Activated CD4-positive, alpha-beta T cell treated with anti-CD3 and anti-CD28 coated beads, Interleukin-10, Interleukin-2, amounts not matched to agents 100 ng/mL and 50 ng/mL, durations not matched to agents 16 hours and 8 hours (primary cell): ENCODE measurements at regions not wholly inside any gene's neighbourhood (a gene's known extent, or its start where the extent isn't known, plus 50 kb on each side); places are given as distances from the start of the nearest gene placed in this dataset.
"Not testable (repeated sequence)": the region's sequence is repeated elsewhere in the genome, so short reads cannot be mapped to it uniquely, and the experiment has no call there.

Experiments
- DNase-seq: peaks from one replicate; pipeline ENCODE4 v3.0.0-alpha.2; 2020

DNA sequence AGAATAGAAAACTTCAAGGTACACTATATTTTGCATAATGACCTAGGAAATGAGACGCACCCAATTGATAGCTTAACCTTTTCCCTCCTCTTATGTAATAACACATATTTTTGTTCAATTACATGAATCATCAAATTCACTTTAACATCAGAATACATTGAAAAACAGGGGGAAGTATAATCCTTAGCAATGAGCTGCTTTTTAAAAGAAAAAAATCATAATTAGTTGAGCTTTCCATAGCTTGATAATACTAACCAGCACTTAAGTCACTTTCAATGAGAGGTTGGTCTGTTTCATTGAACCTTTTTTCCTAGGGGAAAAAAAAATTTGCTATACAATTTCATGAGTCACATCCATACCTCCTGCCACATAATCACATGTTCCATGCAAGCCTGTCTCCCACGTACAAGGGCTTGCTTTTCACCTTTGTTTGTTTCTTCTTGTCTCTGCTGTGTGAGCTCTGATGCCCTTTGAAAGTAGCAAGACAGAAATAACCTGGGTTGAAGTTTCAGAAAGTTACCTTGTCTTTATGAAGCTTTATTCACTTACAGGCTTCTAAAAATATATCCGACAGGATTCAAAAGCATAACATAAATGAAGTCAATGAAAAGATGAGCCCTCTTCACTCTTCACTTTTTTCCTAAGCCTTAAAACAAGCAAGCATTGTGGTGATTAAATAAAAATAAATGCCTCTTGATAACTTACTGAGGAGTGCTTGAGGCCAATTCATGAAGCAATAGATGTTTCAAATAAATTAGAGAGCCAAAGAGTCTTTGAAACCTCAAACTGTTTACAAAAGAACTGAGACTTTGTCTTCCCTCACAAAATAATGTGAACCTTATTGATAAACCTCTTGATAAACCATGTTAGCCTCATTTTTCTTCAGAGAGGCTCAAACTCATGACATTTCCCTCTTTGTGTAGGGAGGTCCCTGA, 108.5 kb downstream of the FEM1C start:
- no peak for DNase-seq

DNA sequence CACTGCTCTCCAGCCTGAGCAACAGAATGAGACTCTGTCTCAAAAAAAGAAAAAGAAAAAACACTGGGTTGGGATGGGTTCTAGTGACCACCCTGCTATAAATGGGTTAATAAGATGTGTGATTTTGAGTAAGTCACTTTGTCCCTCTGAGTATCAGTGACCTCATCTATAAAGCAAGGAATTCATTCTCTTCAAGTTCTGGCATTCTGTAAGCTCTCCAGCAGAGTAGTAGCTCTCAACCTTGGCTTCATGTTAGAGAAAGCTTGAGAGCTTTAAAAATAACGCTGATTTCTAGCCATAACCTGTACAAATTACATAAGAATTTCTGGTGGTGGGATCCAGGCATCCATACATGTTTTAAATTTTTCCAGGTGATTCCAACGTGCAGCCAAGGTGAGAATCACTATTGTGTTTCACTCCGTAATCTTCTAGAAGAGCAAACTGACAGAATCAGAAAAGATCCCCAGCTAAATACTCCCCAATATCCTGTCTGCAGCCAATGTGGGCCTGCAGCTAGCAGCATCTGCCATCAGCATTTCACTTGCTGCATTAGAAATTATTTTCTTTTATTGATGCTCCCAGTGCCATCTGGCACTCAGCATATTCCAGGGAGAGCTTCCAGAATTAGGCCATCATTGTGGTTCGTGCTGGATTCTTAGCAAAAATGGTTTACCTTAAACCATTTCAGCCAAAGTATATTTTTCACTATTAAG, 109.4 kb downstream of the FEM1C start:
- DNase-seq: no peak

DNA sequence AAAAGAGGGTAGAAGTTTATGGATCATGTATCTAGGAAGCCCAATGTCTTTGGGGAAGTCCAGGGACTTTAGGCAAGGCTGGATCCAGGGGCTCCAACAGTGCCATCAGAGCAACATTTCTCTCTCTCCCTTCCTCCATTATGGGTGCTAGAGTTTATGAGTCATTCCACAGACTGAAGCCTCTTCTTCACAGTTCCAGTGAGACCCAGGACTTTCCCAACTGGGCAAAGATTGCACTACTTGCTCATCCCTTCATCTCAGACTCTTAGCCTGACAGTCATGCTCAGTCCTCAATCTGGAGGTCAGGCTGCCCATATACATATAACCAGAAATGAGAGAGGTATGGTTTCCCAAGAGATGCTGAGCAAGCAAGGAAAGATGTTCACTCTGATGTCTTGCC, 110.7 kb downstream of the FEM1C start:
- no peak for DNase-seq

DNA sequence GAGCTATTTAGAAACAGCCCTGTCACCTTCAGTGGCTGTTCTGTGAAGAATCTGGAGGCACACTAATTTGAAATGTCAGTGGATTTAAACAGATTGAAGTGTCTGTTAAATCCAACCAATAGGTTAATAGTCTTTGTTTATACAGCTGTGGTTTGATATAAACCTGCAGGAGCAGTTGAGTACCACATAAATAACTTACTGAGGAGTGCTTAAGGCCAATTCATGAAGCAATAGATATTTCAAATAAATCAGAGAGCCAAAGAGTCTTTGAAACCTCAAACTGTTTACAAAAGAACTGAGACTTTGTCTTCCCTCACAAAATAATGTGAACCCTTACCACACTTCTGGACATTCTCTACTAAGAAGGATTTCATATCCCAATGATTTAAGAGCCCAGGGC, 111.9 kb downstream of the FEM1C start:
- DNase-seq: no peak

DNA sequence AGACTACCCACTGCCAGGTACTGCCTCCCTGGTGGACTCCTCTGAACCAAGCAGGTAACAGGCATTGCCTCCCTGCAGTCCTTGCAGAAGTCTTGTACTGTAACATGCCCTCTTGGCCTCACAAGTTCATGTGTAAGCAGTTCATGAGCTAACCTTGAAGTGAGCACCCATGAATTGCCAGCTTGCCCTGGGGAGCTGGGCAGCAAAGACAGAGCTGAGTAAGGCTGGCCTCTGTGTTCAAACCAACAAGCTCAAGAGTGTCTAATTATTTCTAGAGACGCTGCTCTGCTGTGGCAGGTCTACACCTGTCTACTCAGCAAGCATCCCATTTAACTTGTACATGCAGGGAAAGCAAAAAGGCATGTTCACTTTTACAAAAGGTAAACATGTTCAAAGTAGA, 113.5 kb downstream of the FEM1C start:
- DNase-seq: no peak

DNA sequence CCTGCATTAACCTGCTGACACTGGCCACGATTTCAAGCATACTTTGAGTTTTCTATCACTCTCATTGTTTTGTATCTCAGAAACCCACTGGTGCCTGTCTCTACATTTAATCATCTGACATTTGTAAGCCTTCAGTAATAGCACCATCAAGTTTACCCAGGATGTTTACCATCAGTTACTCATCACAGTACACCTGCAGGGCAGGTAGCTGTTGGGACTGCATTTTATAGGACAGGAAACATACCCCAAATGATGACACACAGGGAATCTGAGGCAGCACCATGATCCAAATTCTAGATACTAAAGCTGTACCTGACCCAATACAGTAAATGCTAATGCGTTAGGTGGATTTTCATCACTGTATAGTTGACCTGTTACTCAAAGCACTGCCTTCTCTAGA, 114.2 kb downstream of the FEM1C start:
- no peak for DNase-seq

DNA sequence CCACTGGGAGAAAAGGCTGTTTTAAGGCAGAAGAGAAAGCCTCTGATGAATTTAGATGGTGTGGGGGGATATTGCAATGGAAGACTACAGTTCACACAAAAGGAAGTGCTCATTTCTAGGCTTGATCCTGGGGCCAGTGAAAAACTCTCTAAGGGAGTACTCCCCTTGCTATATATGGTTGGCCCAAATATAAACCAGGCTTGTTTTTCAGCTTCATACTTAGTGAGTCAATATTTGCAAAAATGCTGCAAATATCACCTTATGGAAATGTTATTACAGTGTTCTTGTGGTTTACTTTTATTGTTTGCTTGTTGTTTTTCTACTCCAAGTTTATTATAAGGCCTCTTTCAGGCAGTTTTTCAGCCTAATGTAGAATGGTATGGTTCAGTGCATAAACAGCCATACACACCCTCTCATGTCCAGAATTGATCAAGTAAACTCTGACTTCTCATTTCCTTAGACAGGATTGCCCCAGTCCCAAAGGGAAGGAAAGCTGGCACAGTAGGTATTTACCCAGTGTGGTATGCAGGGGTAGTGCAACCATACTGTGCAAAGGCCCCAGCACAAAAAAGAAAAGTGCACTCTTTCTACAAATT, 115.1 kb downstream of the FEM1C start:
- no peak for DNase-seq

DNA sequence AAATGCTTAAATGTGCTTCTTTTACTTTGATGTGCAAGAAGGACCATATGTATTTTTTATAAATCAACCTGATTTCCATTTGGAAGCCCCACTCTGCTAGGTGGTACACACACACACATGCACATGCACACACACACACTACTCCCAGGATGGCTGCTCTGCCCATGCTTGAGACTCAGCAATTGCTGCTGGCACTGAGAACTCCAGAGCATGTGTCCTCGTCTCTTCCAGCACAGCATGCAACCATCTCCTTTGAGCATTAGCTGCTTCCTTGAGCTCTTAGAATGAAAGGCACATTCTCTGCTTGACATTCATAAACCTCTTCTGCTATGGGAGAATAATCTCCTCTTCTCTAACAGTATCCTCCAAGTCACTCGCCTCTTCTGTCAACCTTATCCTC, 115.9 kb downstream of the FEM1C start:
- DNase-seq: no peak

DNA sequence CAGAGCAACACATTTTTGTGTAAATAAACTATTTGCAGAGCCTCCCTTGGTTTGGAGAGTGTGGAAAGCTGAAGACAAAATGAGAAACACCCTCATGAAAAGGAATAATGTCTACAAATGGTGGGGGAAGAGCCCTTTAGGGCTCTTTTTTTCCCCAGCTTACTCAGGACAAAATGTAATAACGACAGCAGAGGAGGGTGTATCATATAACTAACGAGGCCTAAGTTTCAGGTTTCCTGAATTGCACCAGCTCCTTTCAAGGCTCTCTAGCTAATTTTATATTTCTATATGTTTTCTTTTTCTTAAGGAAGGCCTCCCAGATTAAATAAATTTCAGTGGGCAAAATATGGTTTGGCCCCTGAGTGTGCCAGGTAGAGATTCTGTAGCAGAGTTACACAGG, 116.3 kb downstream of the FEM1C start:
- DNase-seq: no peak

DNA sequence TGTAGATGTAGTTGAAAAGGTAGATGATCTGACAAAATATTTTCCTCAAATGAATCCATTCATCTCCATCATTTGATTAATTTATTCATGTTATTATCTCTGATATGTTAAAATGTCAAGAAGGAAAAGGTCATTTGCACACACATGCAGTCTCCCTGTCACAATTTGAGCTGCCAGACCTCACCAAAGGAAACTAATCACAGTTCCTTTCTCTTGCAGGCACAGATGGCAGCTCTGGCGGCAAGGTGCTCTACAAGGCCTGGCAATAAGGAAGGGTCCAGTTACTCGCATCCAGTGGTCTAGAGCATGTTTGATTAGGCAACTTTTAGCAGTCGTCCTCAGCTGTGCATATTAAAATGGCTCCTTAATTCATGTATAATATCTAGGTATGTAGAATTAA, 120.1 kb downstream of the FEM1C start:
- DNase-seq: no peak

DNA sequence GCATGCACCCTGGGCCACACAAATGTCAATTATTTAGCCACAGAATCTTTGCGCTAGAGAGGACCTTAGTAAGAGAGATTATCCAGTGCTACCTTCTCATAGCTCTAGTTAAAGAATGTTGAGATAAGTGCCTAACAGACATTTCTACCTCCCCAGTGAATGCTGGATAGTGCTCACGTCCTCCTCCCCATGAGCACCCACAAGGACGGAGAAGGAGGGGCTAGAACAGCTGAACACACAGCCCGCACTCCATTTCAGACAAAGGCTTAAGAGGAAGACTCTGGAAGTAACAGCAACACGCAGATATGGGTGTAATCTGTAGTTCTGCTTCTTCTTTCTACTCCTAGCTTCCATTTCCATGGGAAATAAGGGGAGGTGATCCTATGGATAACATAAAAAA, 120.5 kb downstream of the FEM1C start:
- no peak for DNase-seq

DNA sequence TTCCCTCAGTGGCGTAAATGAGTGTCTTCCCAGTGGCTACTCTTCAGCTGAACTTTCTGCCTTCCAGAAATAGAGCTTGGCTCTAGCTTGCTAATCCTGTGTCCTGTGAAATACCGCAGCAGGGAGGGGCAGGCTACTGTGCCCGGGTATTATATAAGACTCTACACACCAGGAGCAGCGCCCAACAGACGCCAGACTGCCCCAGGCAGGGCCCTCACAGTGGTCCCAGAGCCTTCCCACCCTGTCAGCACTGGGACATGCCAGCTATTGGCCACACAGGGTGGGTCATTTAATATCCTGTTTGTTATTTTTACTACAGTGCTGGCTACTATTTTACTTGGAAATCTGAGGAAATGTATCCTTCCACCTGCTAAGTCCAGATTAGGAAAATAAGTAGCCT, 121.0 kb downstream of the FEM1C start:
- no peak for DNase-seq

DNA sequence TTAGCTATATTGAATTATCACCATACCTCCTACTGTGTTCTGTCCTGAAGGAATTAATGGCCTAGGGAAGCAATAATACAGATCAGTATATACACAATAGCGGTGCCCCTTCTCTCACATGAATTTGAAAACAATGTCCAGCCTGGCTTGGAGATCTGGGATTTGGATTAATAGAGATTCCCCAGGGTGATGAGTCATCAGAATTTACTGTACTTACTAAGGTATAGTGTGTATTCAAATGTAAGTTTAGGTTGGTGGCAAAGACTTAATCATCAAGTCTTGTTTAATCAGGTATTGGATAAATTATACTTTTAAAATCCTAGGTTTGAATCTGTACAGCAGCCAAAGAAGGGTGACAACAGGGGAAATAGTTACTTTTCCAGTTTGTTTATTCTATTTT, 121.5 kb downstream of the FEM1C start:
- DNase-seq: no peak

DNA sequence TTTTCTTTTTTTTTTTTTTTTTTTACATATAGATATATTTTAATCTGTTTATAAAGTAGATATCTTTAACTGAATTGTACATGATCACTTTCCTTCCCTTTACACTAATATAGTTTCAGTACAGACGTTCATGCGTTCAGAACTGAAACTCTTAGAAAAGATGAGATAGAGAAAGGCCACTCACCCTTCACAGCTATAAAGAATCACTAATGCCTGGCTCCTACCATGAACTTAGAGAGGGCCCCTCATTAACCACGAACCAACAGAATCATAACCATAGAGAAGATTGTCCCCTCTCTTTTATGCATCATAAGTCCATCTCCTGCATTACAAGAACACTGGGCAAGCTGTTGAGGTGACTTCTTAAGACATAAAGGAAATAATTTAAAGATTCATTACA, 123.8 kb downstream of the FEM1C start:
- not testable (repeated sequence) for DNase-seq

DNA sequence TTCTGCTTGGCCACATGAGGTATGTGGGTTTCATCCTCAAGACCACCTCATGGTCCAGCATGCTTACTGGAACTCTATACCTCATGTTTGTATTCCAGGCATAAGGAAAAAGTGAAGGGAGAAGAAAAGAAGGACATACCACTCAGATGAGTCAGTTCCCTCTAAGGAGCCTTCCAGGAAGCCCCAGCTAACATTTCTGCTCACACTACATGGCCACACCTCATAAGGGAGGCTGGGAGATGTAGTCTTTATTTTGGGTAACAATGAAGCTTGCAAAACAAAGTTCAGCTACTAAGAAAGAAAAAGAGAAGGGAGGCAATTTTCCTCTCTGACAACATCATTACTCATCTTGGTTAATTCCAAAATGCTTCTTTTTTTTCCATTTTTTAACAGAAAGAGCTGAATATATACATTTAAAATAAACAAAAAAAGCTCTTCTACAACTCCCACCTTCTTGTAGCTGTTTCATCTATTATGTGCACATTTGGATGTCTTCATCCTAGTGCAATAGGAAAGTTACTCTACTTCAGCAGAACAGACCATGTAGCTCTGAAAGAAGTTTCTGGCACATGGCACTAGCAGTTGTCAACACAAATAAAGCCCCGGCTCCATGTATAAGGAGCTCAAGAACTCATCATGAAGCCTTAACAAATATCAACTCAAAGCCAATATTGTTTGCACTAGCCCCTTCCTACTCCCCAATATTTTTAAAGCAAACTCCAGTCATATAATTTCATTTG, 123.6 kb upstream of the CCDC112 start:
- no peak for DNase-seq

DNA sequence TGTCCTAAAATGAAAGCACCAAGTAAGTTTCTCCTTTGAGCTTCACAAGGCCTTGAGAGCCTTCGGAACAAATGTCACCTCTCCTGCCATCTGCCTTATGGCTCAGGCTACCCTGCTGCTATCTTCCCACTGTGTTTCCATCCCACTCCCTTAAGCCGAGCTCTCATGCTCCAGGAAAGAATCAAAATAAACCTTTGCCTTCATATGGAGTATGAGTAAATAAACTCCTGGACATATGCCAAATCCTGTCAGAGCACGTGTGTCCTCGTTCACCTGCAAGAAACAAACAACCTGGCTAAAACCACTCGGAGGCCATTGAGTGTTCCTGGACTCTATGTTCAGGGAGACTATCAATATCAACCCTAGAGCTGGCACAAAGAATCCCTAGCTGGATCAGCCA, 122.3 kb upstream of the CCDC112 start:
- DNase-seq: no peak

DNA sequence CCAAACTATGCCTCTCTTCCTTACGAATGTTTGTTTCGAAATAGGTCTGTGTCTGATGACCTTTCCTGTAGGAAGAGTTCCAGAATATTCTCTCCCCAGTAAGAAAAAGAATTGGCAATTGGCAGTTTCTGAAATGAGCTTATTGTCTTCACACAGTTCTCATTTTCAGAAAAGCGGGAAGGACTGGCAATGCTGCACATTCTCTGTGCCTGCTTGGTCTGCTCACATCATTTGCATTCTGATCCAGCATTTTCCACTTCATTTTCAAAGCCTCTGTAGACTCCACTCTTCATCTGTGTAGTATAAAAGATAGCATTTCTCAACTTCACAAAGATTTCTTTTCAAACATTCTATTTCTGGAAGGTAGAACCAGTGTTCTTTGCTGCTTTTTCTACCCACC, 120.6 kb upstream of the CCDC112 start:
- no peak for DNase-seq

DNA sequence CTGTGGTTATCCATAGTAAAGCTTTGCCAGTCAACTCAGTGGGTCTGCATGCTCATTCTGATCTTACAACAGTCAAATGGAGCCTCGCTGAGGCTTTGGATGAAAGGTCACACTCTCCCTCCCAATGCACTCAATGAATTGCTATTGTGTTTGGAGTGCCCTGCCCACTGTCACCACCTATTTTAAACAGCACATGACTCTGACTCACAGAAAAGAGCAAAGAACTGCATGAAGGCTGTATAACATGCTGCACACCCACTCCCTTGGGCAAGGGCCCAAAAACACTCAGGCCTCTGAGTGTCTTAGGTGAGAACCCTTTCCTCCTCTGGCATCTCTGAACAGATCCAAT, 118.7 kb upstream of the CCDC112 start:
- peak; percentile 59 for DNase-seq

DNA sequence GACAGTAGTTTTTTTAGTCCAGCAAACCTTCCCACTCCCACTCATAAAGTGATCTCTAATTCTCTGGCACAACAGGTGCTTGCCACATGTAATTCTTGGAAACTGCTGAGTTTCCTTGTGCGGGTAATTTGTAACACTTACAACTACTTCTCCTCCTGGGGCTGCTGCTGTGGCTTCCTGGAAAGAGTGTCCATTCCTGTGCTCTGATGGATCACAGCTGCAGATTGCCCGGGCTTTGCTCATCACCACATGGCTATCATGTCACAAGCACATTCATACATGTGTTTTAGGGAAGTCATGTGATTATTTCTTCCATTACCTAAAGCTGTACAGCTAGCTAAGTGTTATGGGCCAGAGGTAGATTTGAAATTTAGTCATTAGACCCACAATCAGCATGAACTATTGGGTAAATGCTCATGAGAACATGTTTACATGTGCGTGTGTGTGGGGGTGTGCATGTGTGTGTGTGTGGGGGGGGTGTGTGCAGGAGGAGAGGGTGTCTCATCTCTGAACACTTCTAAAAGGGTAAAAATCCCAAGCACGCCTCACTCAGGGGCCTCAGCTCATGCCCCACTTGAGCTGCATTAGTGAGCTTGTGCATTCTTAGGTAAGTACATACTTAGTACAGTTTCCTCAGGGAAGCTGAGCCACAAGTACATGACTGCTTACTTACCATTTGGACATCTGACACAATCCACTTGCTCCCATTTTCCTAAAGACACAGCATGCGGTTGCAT, 118.1 kb upstream of the CCDC112 start:
- peak; percentile 8 for DNase-seq

DNA sequence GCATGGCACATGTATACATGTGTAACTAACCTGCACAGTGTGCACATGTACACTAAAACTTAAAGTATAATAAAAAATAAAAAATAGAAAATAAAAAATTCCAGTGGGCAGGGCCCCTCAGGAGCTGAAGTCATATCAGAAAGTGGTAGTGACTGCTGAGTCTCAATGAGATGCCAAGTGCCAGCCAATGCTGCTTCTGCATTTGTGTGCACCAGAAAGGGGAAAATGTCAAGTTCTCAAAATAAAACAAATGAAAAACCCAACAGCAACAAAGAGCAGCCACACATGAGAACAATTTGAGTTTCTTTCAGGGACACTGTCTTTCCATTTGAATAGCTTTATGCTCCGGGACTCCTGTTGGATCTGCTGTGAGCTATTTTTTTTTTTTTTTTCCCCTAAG, 117.2 kb upstream of the CCDC112 start:
- no peak for DNase-seq

DNA sequence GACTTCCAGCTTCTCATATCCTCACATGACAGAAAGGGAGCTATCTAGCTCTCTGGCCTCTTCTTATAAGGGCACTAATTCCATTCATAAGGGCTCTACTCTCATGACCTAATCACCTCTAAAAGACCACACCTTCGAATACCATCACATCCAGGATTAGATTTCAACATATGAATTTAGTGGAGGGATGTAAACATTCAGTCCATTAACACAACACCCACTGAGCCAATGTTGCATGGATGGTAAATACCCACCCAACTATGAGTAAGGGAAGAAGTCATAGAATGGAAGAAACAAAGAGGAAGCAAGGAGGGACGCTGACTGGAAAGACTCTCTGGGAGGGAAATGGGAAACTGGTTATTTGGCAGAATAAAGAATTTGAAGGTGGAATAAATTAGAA, 112.6 kb upstream of the CCDC112 start:
- DNase-seq: no peak

DNA sequence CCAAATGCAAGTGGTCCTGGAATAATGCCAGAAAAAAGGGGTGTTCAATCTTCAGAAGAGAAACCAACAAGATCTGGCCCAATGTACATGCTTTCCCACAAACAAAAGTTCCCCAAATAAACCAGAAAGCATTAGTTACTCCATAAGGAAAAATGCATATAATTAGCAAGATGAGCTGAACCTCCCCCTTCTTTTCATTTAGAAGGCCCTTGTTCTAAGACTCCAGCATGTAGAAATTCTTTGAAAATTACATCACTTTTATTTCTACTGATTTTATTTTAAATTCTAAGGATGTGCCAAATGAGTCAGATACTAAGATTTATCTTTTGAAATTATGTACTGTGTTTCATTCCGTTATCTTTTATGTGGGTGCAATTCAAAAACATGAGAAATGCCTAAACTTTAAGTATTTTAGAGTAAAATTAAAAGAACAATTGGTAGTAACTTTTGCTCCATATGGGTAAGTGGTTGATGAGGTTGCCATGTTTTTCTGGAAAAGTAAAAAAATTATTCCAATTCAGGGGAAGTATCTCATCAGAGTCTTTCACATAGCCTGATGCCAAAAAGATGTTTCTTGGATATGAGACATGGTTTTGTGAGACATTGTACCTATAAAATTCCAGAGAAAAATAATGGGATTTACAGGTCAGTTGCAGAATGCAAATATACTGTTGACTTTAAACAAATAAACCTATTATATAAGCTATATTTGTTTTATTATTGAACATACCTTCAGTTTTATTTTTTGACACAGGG, 106.5 kb upstream of the CCDC112 start:
- no peak for DNase-seq
